ENCODE measurements at regions not wholly inside any gene's neighbourhood (a gene's known extent, or its start where the extent isn't known, plus 50 kb on each side); places are given as distances from the start of the nearest gene placed in this dataset.

DNA sequence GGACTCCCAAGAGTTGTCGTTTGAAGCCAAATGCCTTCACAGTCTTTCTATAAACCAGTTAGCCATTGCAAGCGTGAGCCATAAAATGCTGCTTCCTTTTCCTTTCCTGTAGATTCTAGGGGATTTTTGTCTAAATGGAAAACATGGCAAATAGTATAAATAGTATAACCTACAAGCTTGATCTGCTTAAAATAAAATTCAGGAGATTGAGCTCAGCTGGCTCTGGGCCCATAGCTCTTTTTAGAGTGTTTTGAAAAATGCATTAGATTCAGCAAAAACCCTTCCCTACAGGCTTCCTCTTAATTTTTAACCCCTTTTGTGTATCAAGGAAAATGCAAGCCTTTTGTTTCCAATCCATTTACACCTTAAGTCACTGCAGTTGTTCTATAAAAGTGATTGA, 190.1 kb upstream of the GDF10 start (continued):
- TF ChIP-seq ZNF670 (tag by site-specific recombination; IDR thresholded peaks at IDR 0.05; ENCODE audit: low read depth) (no peak), MZF1 (tag by site-specific recombination; IDR thresholded peaks at IDR 0.05; ENCODE audit: borderline replicate concordance) (no peak), SALL2 (tag by site-specific recombination; IDR thresholded peaks at IDR 0.05; ENCODE audit: borderline replicate concordance) (no peak), ZNF121 (tag by site-specific recombination; IDR thresholded peaks at IDR 0.05) (no peak), ZFP69B (tag by site-specific recombination; IDR thresholded peaks at IDR 0.05) (no peak), KLF10 (tag by site-specific recombination; IDR thresholded peaks at IDR 0.05) (no peak), KLF8 (tag by site-specific recombination; IDR thresholded peaks at IDR 0.05) (no peak), ZNF24 (tag by site-specific recombination; IDR thresholded peaks at IDR 0.05) (no peak)
- TF ChIP-seq, protein P1, sequence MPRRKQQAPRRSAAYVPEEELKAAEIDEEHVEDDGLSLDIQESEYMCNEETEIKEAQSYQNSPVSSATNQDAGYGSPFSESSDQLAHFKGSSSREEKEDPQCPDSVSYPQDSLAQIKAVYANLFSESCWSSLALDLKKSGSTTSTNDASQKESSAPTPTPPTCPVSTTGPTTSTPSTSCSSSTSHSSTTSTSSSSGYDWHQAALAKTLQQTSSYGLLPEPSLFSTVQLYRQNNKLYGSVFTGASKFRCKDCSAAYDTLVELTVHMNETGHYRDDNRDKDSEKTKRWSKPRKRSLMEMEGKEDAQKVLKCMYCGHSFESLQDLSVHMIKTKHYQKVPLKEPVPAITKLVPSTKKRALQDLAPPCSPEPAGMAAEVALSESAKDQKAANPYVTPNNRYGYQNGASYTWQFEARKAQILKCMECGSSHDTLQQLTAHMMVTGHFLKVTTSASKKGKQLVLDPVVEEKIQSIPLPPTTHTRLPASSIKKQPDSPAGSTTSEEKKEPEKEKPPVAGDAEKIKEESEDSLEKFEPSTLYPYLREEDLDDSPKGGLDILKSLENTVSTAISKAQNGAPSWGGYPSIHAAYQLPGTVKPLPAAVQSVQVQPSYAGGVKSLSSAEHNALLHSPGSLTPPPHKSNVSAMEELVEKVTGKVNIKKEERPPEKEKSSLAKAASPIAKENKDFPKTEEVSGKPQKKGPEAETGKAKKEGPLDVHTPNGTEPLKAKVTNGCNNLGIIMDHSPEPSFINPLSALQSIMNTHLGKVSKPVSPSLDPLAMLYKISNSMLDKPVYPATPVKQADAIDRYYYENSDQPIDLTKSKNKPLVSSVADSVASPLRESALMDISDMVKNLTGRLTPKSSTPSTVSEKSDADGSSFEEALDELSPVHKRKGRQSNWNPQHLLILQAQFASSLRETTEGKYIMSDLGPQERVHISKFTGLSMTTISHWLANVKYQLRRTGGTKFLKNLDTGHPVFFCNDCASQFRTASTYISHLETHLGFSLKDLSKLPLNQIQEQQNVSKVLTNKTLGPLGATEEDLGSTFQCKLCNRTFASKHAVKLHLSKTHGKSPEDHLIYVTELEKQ (tag by site-specific recombination; IDR thresholded peaks at IDR 0.05; ENCODE audit: borderline replicate concordance) = no peak

DNA sequence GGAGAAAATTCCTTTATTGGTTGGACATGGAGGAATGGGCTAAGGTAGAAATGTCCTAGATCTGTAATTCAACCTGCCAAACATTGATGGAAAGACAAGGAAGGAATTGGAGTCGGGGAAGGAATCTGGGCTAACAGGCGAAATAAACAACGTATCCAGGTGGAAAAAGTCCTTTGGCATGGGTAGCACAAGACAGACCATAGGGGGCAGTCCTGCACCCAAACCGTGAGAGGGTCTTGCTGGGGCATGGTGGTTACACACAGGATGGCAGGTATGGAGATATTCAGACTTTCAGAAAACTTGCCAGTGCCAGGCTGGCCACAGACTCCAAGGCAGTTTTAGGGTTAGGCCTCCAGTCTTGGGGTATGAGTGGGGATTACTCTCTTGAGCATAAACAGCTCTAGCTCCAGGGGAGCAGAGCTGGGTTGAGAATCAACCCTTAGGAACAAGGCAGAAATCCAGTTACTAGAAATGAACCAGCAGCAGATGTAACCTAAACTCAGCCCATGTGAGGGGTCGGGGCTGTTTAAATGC, 188.6 kb upstream of the GDF10 start:
- Histone ChIP-seq H3K9me3 (ENCODE audit: control insufficient read depth, insufficient read depth, low read depth, low read length) (no peaks in the 10 kb centered on the region), H3K4me3 (ENCODE audit: low read depth, low read length) (no peak overlapping the region), H3K36me3 (ENCODE audit: control insufficient read depth in 2 of 2, insufficient read depth in 1 of 2, low read length in 2 of 2) (no peaks in the 10 kb centered on the region), H3K27ac (ENCODE audit: extremely low read depth, low read depth, low read length) (no peak overlapping the region), H3K4me1 (ENCODE audit: control insufficient read depth, insufficient read depth, low read length) (no peaks in the 10 kb centered on the region)
- TF ChIP-seq ZNF670 (tag by site-specific recombination; IDR thresholded peaks at IDR 0.05; ENCODE audit: low read depth) (no peak), HOXA7 (CRISPR knock-in tag; IDR thresholded peaks at IDR 0.05; ENCODE audit: borderline replicate concordance) (no peak), ZNF768 (tag by site-specific recombination; IDR thresholded peaks at IDR 0.05) (no peak), ZNF416 (tag by site-specific recombination; IDR thresholded peaks at IDR 0.05) (no peak)
- ChIA-PET POLR2A (no interaction called here), CTCF (interaction anchor here (0.6 to 0.8 kb wide), 2 partner anchors 16 to 141 kb away, joined by 4 to 6 read pairs; no protein-coding TSS in a partner anchor)

DNA sequence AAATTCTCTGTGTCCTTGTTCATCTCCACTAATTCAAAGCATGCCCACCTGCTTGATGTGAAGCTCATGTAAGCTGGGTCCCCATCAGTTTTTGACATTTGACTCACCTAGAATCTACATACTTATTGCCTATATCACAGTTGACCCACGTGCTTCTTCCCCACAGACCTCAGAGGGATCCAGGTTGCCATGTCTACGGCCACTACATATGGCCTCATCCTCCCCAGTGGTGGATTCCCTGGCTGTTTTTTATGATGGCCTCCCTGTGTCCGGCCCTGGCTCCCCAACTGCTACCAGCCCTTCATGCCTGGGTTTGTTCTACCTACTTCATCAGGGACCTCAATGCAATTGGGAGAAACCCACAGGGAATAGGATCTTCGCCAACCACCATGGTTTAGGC, 187.4 kb upstream of the GDF10 start:
- no peak overlapping the region for H3K27ac ChIP-seq (ENCODE audit: extremely low read depth, low read depth, low read length)
- TF ChIP-seq ZNF423 (tag by site-specific recombination; IDR thresholded peaks at IDR 0.05) = no peak
- TF ChIP-seq, protein P2, sequence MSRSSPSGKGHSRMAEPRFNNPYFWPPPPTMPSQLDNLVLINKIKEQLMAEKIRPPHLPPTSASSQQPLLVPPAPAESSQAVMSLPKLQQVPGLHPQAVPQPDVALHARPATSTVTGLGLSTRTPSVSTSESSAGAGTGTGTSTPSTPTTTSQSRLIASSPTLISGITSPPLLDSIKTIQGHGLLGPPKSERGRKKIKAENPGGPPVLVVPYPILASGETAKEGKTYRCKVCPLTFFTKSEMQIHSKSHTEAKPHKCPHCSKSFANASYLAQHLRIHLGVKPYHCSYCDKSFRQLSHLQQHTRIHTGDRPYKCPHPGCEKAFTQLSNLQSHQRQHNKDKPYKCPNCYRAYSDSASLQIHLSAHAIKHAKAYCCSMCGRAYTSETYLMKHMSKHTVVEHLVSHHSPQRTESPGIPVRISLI (tag by site-specific recombination; IDR thresholded peaks at IDR 0.05) = no peak
- no peak for TF ChIP-seq GLIS2 (tag by site-specific recombination; IDR thresholded peaks at IDR 0.05)
- TF ChIP-seq ZBTB1 (tag by site-specific recombination; IDR thresholded peaks at IDR 0.05) = no peak
- TF ChIP-seq ZNF341 (tag by site-specific recombination; IDR thresholded peaks at IDR 0.05; ENCODE audit: low read depth) = no peak
- no peak for TF ChIP-seq ZNF548 (tag by site-specific recombination; IDR thresholded peaks at IDR 0.05)
- TF ChIP-seq ZNF843 (tag by site-specific recombination; IDR thresholded peaks at IDR 0.05) = no peak
- TF ChIP-seq GLI2 (tag by site-specific recombination; IDR thresholded peaks at IDR 0.05; ENCODE audit: borderline replicate concordance, low read depth) = no peak
- TF ChIP-seq, protein P3, sequence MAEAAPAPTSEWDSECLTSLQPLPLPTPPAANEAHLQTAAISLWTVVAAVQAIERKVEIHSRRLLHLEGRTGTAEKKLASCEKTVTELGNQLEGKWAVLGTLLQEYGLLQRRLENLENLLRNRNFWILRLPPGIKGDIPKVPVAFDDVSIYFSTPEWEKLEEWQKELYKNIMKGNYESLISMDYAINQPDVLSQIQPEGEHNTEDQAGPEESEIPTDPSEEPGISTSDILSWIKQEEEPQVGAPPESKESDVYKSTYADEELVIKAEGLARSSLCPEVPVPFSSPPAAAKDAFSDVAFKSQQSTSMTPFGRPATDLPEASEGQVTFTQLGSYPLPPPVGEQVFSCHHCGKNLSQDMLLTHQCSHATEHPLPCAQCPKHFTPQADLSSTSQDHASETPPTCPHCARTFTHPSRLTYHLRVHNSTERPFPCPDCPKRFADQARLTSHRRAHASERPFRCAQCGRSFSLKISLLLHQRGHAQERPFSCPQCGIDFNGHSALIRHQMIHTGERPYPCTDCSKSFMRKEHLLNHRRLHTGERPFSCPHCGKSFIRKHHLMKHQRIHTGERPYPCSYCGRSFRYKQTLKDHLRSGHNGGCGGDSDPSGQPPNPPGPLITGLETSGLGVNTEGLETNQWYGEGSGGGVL (tag by site-specific recombination; IDR thresholded peaks at IDR 0.05) = no peak
- no peak for TF ChIP-seq ZNF707 (tag by site-specific recombination; IDR thresholded peaks at IDR 0.05)
- TF ChIP-seq, protein P4, sequence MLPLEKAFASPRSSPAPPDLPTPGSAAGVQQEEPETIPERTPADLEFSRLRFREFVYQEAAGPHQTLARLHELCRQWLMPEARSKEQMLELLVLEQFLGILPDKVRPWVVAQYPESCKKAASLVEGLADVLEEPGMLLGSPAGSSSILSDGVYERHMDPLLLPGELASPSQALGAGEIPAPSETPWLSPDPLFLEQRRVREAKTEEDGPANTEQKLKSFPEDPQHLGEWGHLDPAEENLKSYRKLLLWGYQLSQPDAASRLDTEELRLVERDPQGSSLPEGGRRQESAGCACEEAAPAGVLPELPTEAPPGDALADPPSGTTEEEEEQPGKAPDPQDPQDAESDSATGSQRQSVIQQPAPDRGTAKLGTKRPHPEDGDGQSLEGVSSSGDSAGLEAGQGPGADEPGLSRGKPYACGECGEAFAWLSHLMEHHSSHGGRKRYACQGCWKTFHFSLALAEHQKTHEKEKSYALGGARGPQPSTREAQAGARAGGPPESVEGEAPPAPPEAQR (tag by site-specific recombination; IDR thresholded peaks at IDR 0.05) = no peak
- TF ChIP-seq ZNF785 (tag by site-specific recombination; IDR thresholded peaks at IDR 0.05) = no peak
- TF ChIP-seq, protein P5, sequence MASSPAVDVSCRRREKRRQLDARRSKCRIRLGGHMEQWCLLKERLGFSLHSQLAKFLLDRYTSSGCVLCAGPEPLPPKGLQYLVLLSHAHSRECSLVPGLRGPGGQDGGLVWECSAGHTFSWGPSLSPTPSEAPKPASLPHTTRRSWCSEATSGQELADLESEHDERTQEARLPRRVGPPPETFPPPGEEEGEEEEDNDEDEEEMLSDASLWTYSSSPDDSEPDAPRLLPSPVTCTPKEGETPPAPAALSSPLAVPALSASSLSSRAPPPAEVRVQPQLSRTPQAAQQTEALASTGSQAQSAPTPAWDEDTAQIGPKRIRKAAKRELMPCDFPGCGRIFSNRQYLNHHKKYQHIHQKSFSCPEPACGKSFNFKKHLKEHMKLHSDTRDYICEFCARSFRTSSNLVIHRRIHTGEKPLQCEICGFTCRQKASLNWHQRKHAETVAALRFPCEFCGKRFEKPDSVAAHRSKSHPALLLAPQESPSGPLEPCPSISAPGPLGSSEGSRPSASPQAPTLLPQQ (tag by site-specific recombination; IDR thresholded peaks at IDR 0.05) = no peak
- TF ChIP-seq ZNF768 (tag by site-specific recombination; IDR thresholded peaks at IDR 0.05) = no peak
- TF ChIP-seq ZNF112 (tag by site-specific recombination; IDR thresholded peaks at IDR 0.05) = no peak

More for the DNA sequence above, 187.4 kb upstream of the GDF10 start:
- POLR2A ChIA-PET = no interaction called here
- CTCF ChIA-PET = no interaction called here
- H3K9me3 ChIP-seq (ENCODE audit: control insufficient read depth, insufficient read depth, low read depth, low read length) = no peaks in the 10 kb centered on the region
- no peaks in the 10 kb centered on the region for H3K36me3 ChIP-seq (ENCODE audit: control insufficient read depth in 2 of 2, insufficient read depth in 1 of 2, low read length in 2 of 2)
- no peaks in the 10 kb centered on the region for H3K4me1 ChIP-seq (ENCODE audit: control insufficient read depth, insufficient read depth, low read length)
- H3K4me3 ChIP-seq (ENCODE audit: low read depth, low read length) = no peak overlapping the region

Measured in HEK293 (cell line).